KMS-11 (cell line): ENCODE measurements at regions not wholly inside any gene's neighbourhood (a gene's known extent, or its start where the extent isn't known, plus 50 kb on each side); places are given as distances from the start of the nearest gene placed in this dataset.

Source experiments
- H2AFZ ChIP-seq: fragments of 200-600 bp; sonication (generic); 2 replicates; pipeline ENCODE4 v1.6.1; 2016; ENCODE audit warnings: antibody characterized with exemption, mixed run types, low read depth
- H3K27ac ChIP-seq: fragments of 200-600 bp; sonication (generic); 2 replicates; pipeline ENCODE4 v1.6.1; 2016; ENCODE audit warnings: mild to moderate bottlenecking, mixed run types
- H3K27me3 ChIP-seq: fragments of 200-600 bp; sonication (generic); 2 replicates; pipeline ENCODE4 v1.6.1; 2017; ENCODE audit warnings: mild to moderate bottlenecking, low read depth, mixed run types, moderate library complexity; ENCODE audit not compliant: insufficient read depth
- H3K36me3 ChIP-seq: fragments of 200-600 bp; sonication (generic); 2 replicates; pipeline ENCODE4 v1.6.1; 2017; ENCODE audit warnings: mild to moderate bottlenecking, mixed run types; ENCODE audit not compliant: insufficient read depth
- H3K4me1 ChIP-seq: fragments of 200-600 bp; sonication (generic); 2 replicates; pipeline ENCODE4 v1.6.1; 2016; ENCODE audit warnings: mild to moderate bottlenecking, low read depth, mixed run types; ENCODE audit not compliant: poor library complexity, severe bottlenecking
- H3K4me2 ChIP-seq: fragments of 200-600 bp; sonication (generic); 2 replicates; pipeline ENCODE4 v1.7.0; 2016; ENCODE audit warnings: mild to moderate bottlenecking, mixed run types
- H3K4me3 ChIP-seq: fragments of 200-600 bp; sonication (generic); IDR thresholded peaks from 2 replicates; pipeline ENCODE4 v1.6.1; 2017; ENCODE audit warnings: low read depth, low read length, mixed read lengths; ENCODE audit not compliant: insufficient read depth
- H3K79me2 ChIP-seq: fragments of 200-600 bp; sonication (generic); 2 replicates; pipeline ENCODE4 v1.6.1; 2016; ENCODE audit warnings: low read depth, mixed run types; ENCODE audit not compliant: insufficient read depth
- H3K9ac ChIP-seq: fragments of 200-600 bp; sonication (generic); 2 replicates; pipeline ENCODE4 v1.6.1; 2016; ENCODE audit warnings: mild to moderate bottlenecking, mixed run types
- H4K20me1 ChIP-seq: fragments of 200-600 bp; sonication (generic); 2 replicates; pipeline ENCODE4 v1.6.1; 2016; ENCODE audit warnings: mild to moderate bottlenecking, mixed run types; ENCODE audit not compliant: insufficient read depth
- TF ChIP-seq, protein P1 (sequence below): fragments of 200-600 bp; sonication (generic); conservative IDR thresholded peaks from 2 replicates; pipeline ENCODE4 v1.6.1; 2017; ENCODE audit warnings: low read depth, mild to moderate bottlenecking, antibody characterized with exemption, low read length, moderate library complexity, mixed read lengths

DNA sequence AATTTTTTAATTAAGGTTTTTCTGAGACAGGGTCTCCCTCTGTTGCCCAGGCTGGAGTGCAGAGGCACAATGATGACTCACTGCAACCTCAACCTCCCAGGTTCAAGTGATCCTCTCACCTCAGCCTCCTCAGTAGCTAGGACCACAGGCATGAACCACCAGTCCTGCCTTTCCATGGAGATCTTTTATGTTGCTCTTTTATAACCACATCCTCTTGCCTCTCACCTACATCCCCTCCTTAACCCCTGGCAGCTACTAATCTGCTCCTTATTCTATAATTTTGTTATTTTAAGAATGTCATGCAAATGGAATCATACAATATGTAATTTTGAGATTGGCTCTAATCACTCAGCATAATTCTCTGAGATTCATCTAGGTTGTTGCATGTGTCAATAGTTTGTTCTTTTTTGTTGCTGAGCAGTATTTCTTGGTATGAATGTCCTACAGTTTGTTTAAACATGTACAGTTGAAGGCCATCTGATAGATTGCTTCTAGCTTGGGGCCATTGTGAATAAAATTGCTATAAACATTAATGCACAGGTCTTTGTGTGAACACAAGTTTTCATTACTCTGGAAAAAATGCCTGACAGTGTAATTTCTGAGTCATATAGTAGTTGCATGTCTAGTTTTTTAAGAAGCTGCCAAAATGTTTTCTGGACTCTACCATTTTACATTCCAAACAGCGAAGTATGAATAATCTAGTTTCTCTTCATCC lies 249.2 kb upstream of the AMIGO2 start:
- no peaks in the 10 kb centered on the region for H4K20me1 ChIP-seq
- no peak overlapping the region for H2AFZ ChIP-seq
- H3K27ac ChIP-seq: no peak overlapping the region
- H3K36me3 ChIP-seq: no peaks in the 10 kb centered on the region
- H3K27me3 ChIP-seq: no peaks in the 10 kb centered on the region
- H3K4me1 ChIP-seq: no peaks in the 10 kb centered on the region
- no peak overlapping the region for H3K4me3 ChIP-seq
- H3K4me2 ChIP-seq: no peak overlapping the region
- TF ChIP-seq, protein P1, sequence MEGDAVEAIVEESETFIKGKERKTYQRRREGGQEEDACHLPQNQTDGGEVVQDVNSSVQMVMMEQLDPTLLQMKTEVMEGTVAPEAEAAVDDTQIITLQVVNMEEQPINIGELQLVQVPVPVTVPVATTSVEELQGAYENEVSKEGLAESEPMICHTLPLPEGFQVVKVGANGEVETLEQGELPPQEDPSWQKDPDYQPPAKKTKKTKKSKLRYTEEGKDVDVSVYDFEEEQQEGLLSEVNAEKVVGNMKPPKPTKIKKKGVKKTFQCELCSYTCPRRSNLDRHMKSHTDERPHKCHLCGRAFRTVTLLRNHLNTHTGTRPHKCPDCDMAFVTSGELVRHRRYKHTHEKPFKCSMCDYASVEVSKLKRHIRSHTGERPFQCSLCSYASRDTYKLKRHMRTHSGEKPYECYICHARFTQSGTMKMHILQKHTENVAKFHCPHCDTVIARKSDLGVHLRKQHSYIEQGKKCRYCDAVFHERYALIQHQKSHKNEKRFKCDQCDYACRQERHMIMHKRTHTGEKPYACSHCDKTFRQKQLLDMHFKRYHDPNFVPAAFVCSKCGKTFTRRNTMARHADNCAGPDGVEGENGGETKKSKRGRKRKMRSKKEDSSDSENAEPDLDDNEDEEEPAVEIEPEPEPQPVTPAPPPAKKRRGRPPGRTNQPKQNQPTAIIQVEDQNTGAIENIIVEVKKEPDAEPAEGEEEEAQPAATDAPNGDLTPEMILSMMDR: no peak
- no peak overlapping the region for H3K9ac ChIP-seq
- H3K79me2 ChIP-seq: no peaks in the 10 kb centered on the region

DNA sequence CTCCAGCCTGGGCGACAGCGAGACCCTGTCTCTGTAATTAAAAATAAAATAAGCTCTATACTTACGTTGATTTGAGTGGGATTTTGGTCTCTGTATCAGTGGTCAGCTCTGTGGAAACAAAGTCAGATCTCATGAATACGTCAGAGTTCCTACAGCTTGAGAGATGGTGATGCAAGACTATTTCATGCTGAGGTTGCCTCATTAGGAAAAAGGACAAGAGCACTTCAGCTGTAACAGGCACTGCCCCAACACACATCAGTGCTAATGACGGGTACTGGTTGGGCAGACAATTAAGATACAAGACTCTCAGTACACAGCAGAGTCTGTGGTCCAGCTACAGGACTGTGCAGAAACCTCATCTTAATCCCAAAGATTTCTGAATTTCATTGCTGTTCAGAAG lies 246.4 kb upstream of the AMIGO2 start:
- TF ChIP-seq, protein P1: no peak
- no peaks in the 10 kb centered on the region for H4K20me1 ChIP-seq
- H3K27ac ChIP-seq: no peak overlapping the region
- no peaks in the 10 kb centered on the region for H3K79me2 ChIP-seq
- no peak overlapping the region for H3K4me2 ChIP-seq
- H3K9ac ChIP-seq: no peak overlapping the region
- H3K4me3 ChIP-seq: no peak overlapping the region
- H3K36me3 ChIP-seq: no peaks in the 10 kb centered on the region
- no peak overlapping the region for H2AFZ ChIP-seq
- no peaks in the 10 kb centered on the region for H3K27me3 ChIP-seq
- no peaks in the 10 kb centered on the region for H3K4me1 ChIP-seq

DNA sequence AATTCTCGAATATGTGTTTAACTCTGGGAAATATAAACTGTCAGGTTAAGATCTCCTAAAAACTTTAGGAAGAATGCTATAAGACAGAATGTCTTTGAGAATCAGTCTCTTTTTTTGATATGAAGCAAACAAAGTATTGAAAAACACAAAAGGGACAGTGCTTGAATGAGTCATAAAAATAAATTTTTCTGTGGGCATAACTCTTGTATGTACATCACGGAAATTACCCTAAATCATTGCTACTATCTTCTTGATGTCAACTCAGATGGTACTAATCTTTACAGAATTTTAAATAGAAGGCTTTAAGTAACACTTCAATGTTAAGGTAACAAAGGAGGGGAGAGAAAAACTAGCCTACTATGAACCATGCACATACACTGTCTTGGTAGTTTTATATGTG lies 244.0 kb upstream of the AMIGO2 start:
- no peak overlapping the region for H2AFZ ChIP-seq
- TF ChIP-seq, protein P1: no peak
- no peaks in the 10 kb centered on the region for H3K4me1 ChIP-seq

DNA sequence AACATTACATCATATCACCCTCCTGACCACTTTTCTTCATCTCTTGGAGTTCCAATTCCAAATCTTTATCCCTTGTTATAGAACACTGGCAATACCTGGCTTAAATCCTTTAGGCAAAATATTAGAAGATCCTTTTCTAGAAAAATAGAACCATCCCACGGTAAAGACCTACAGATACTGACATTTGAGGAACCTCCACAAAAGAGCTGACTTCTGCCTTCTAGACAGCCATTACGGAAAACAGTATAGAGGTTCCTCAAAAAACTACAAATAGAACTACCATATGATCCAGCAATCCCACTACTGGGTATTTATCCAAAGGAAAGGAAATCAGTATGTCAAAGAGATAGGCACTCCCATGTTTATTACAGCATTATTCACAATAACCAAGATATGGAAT lies 241.7 kb upstream of the AMIGO2 start:
- Histone ChIP-seq H2AFZ (no peak overlapping the region), H3K4me2 (no peak overlapping the region), H3K79me2 (no peaks in the 10 kb centered on the region), H4K20me1 (no peaks in the 10 kb centered on the region), H3K9ac (no peak overlapping the region), H3K36me3 (no peaks in the 10 kb centered on the region), H3K4me1 (peaks cover 11% of the 10 kb centered on the region), H3K27me3 (no peaks in the 10 kb centered on the region), H3K27ac (no peak overlapping the region), H3K4me3 (no peak overlapping the region)
- TF ChIP-seq, protein P1: no peak

More for the DNA sequence above, 244.0 kb upstream of the AMIGO2 start:
- Histone ChIP-seq H3K27ac (no peak overlapping the region), H3K4me3 (no peak overlapping the region), H3K36me3 (no peaks in the 10 kb centered on the region), H3K79me2 (no peaks in the 10 kb centered on the region), H4K20me1 (no peaks in the 10 kb centered on the region), H3K4me2 (no peak overlapping the region), H3K27me3 (no peaks in the 10 kb centered on the region), H3K9ac (no peak overlapping the region)
